Caco-2 (cell line): ENCODE measurements at regions not wholly inside any gene's neighbourhood (a gene's known extent, or its start where the extent isn't known, plus 50 kb on each side); places are given as distances from the start of the nearest gene placed in this dataset.
A peak's percentile ranks its signal among the peaks of the same experiment; 100 is the strongest.

Source experiments
- BruUV-seq: library from RNA; stranded (reverse); fragments of 400-500 nt; replicated peaks from 2 replicates; lab custom pipeline; 2021; lab: Mats Ljungman, UMichigan
- CTCF ChIA-PET: fragments of 300-600 bp; sonication (Branson Sonifier 250); formaldehyde crosslinking; loops from one replicate; lab custom pipeline; 2022; ENCODE audit warnings: antibody characterized with exemption; lab: Charles Lee
- POLR2A ChIA-PET: fragments of 300-600 bp; sonication (Branson Sonifier 250); formaldehyde crosslinking; loops from one replicate; lab custom pipeline; 2022; ENCODE audit warnings: antibody characterized with exemption; lab: Charles Lee
- DNase-seq, 2 experiments: peaks; one replicate each; pipeline versions ENCODE4 v3.0.0 to v3.0.0-alpha.2; 2020 to 2022
- H3K27me3 ChIP-seq: replicated peaks from 2 replicates; pipeline ENCODE4 v1.6.0; 2011; ENCODE audit warnings: low read length; ENCODE audit not compliant: control insufficient read depth, insufficient read depth
- H3K36me3 ChIP-seq: 2 replicates; pipeline ENCODE4 v1.5.1; 2011; ENCODE audit warnings: low read length; ENCODE audit not compliant: control insufficient read depth, insufficient read depth
- H3K4me1 ChIP-seq: fragments of 250-450 bp; sonication (Bioruptor Pico); 2 replicates; pipeline ENCODE4 v1.5.1; 2020; ENCODE audit warnings: mild to moderate bottlenecking
- H3K4me3 ChIP-seq: 2 replicates; pipeline ENCODE4 v1.5.1; 2011; ENCODE audit warnings: low read depth, mild to moderate bottlenecking, control low read depth, low read length
- H3K9me3 ChIP-seq: fragments of 250-450 bp; sonication (Bioruptor Pico); 2 replicates; pipeline ENCODE4 v1.5.1; 2020; ENCODE audit warnings: mild to moderate bottlenecking, moderate library complexity
- H3K27ac Mint-ChIP-seq: one replicate; pipeline ENCODE4 v1.8.0; 2022; ENCODE audit warnings: mixed read lengths; ENCODE audit not compliant: unreplicated experiment
- H3K27me3 Mint-ChIP-seq: one replicate; pipeline ENCODE4 v1.8.0; 2022; ENCODE audit warnings: mixed read lengths; ENCODE audit not compliant: insufficient read depth, unreplicated experiment
- H3K36me3 Mint-ChIP-seq: one replicate; pipeline ENCODE4 v1.8.0; 2022; ENCODE audit warnings: mild to moderate bottlenecking, mixed read lengths; ENCODE audit not compliant: insufficient read depth, unreplicated experiment
- H3K4me1 Mint-ChIP-seq: one replicate; pipeline ENCODE4 v1.8.0; 2022; ENCODE audit warnings: low read depth, mixed read lengths; ENCODE audit not compliant: unreplicated experiment
- H3K4me3 Mint-ChIP-seq: one replicate; pipeline ENCODE4 v1.8.0; 2022; ENCODE audit warnings: mild to moderate bottlenecking, moderate library complexity, mixed read lengths; ENCODE audit not compliant: unreplicated experiment
- H3K9me3 Mint-ChIP-seq: one replicate; pipeline ENCODE4 v1.8.0; 2022; ENCODE audit warnings: mixed read lengths; ENCODE audit not compliant: unreplicated experiment
- CTCF ChIP-seq, 2 experiments: fragments of 200-600 bp in 1 of 2; IDR thresholded peaks; 1 replicate in 1 of 2; 2 replicates in 1 of 2; pipeline versions ENCODE4 v1.5.1 to v1.8.0; 2011 to 2022; ENCODE audit warnings: antibody characterized with exemption in 1 of 2, control low read depth in 1 of 2, inconsistent platforms in 1 of 2, low read depth in 1 of 2, low read length in 1 of 2, mild to moderate bottlenecking in 1 of 2, moderate library complexity in 1 of 2; ENCODE audit not compliant: insufficient read depth in 1 of 2, severe bottlenecking in 1 of 2, unreplicated experiment in 1 of 2
- intact Hi-C: fragments of 100-400 bp; cut with micrococcal nuclease; formaldehyde crosslinking; loops from one replicate; pipeline ENCODE4 v1.10.0; 2022; ENCODE audit not compliant: unreplicated experiment

GRCh38 chr6:11392778-11393507, 144.6 kb upstream of the TMEM170B start:
- DNase-seq, result peak; percentile 57 to 67
- H3K4me3 ChIP-seq, result no peak overlapping the region
- no TSS peak for BruUV-seq
- H3K9me3 Mint-ChIP-seq, result peaks cover 34% of the 10 kb centered on the region
- H3K36me3 ChIP-seq, result no peaks in the 10 kb centered on the region; the same call in 1 of the 2 replicates
- ChIA-PET POLR2A (no interaction called here), CTCF (no interaction called here)
- intact Hi-C loops, result loop anchor here (5.0 kb wide), 1 partner anchor 104 kb away; no protein-coding TSS in a partner anchor
- no peak overlapping the region for H3K4me3 Mint-ChIP-seq
- H3K27me3 Mint-ChIP-seq, result no peaks in the 10 kb centered on the region
- H3K9me3 ChIP-seq, result peaks cover 10% of the 10 kb centered on the region
- peaks cover 58% of the 10 kb centered on the region for H3K4me1 ChIP-seq
- peak overlapping the region; percentile 89 for H3K27ac Mint-ChIP-seq
- TF ChIP-seq CTCF (IDR thresholded peaks at IDR 0.05; ENCODE audit: insufficient read depth in 1 of 2, low read depth in 1 of 2, low read length in 1 of 2, severe bottlenecking in 1 of 2, unreplicated experiment in 1 of 2), result no peak
- H3K4me1 Mint-ChIP-seq, result peaks cover 37% of the 10 kb centered on the region
- H3K36me3 Mint-ChIP-seq, result peaks cover 9% of the 10 kb centered on the region
- H3K27me3 ChIP-seq, result no peaks in the 10 kb centered on the region

DNA sequence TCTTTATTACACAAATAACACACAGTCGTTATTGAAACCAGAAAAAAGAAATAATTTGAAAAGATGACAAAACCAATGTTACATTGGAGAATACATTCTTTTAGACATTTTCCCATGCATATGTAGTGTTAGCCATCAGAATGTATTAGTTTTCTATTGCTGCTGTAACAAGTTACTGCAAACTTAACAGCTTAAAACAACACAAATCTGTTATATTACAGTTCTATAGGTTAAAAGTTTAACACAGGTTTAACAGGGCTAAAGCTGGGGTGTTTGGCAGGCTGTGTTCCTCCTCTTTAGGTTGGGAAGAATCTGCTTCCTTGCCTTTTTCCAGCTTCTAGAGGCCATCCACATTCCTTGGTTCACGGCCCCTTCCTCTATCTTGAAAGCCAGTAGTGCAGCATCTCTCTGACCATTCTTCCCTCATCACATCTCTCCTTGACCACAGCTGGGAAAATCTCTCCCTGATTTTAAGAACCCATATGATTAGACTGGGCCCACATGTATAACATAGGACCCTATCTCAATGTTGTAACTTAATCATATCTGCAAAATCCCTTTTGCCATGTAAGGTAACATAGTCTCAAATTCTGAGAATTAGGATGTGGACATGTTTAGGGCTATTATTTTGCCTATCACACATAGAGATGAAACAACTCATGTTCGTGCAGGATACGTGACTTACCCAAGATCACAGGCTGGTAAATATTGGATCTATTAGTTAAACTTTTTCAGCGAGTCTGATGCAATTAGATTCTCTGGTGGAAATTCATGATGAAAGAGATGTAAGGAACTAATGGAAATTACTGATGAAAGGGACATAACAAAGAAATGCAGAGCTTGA, 145.4 kb upstream of the TMEM170B start:
- Histone ChIP-seq H3K4me3 (no peak overlapping the region), H3K27me3 (no peaks in the 10 kb centered on the region), H3K36me3 (no peaks in the 10 kb centered on the region; the same call in 1 of the 2 replicates), H3K4me1 (peaks cover 53% of the 10 kb centered on the region), H3K9me3 (peaks cover 10% of the 10 kb centered on the region)
- Mint-ChIP-seq H3K4me3 (no peak overlapping the region), H3K27me3 (no peaks in the 10 kb centered on the region), H3K27ac (peak overlapping the region; percentile 89), H3K36me3 (peaks cover 9% of the 10 kb centered on the region), H3K4me1 (peaks cover 30% of the 10 kb centered on the region), H3K9me3 (peaks cover 26% of the 10 kb centered on the region)
- ChIA-PET POLR2A (no interaction called here), CTCF (no interaction called here)
- intact Hi-C loops, result loop anchor here (5.0 kb wide), 1 partner anchor 105 kb away; no protein-coding TSS in a partner anchor
- TF ChIP-seq CTCF (IDR thresholded peaks at IDR 0.05; ENCODE audit: insufficient read depth in 1 of 2, low read depth in 1 of 2, low read length in 1 of 2, severe bottlenecking in 1 of 2, unreplicated experiment in 1 of 2), result no peak
- DNase-seq, result no peak
- BruUV-seq, result no TSS peak

DNA sequence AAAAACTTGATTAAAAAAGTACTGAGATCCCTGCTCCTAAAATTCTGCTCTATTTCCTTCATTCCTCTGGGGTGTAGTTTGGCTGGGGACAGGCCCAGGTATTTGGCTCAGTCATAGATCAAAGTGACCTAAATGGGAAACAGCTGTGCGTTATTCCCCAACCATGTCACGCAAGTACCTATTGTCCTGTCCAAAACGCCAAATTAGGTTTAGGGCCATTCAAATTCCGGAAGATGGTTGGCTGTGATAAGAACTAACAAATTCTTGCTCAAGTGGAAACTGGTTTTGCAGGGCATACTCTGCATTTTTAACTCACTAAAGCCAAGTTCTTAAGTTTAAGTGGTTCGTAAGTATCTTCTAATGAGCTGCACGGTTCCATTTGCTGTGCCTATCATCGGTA, 147.6 kb upstream of the TMEM170B start:
- POLR2A ChIA-PET, result interaction anchor here (1.1 to 1.8 kb wide), 2 partner anchors 22 to 157 kb away, joined by 6 read pairs; partner anchors contain the start of gene NEDD9

More for the DNA sequence above, 147.6 kb upstream of the TMEM170B start:
- intact Hi-C loops, result loop anchor here (1.0 to 5.0 kb wide), 5 partner anchors 23 to 107 kb away; no protein-coding TSS in a partner anchor
- Histone ChIP-seq H3K9me3 (peaks cover 10% of the 10 kb centered on the region), H3K27me3 (no peaks in the 10 kb centered on the region), H3K4me3 (no peak overlapping the region), H3K4me1 (peaks cover 53% of the 10 kb centered on the region), H3K36me3 (no peaks in the 10 kb centered on the region; the same call in 1 of the 2 replicates)
- DNase-seq, result peak; percentile 81 to 82
- peaks cover 17% of the 10 kb centered on the region for H3K4me1 Mint-ChIP-seq
- peaks cover 11% of the 10 kb centered on the region for H3K9me3 Mint-ChIP-seq
- peaks cover 9% of the 10 kb centered on the region for H3K36me3 Mint-ChIP-seq
- no TSS peak for BruUV-seq
- H3K27ac Mint-ChIP-seq, result no peak overlapping the region
- H3K27me3 Mint-ChIP-seq, result no peaks in the 10 kb centered on the region
- no peak overlapping the region for H3K4me3 Mint-ChIP-seq
- CTCF ChIA-PET, result no interaction called here
- TF ChIP-seq CTCF (IDR thresholded peaks at IDR 0.05; ENCODE audit: insufficient read depth in 1 of 2, low read depth in 1 of 2, low read length in 1 of 2, severe bottlenecking in 1 of 2, unreplicated experiment in 1 of 2), result no peak
